Keratinocyte (primary cell): ENCODE measurements at regions not wholly inside any gene's neighbourhood (a gene's known extent, or its start where the extent isn't known, plus 50 kb on each side); places are given as distances from the start of the nearest gene placed in this dataset.

Experiments used
- DNase-seq: peaks from one replicate; pipeline ENCODE4 v3.0.0-alpha.2; 2011; ENCODE audit warnings: low read depth, missing footprints, low spot score
- FAIRE-seq: peaks from 2 replicates; lab custom pipeline; 2011; peaks lifted over from hg19 to GRCh38; lab: Jason Lieb, UNC
- H2AFZ ChIP-seq: 2 replicates; pipeline ENCODE4 v1.6.0; 2012; ENCODE audit warnings: low read length, control low read depth, inconsistent platforms; ENCODE audit not compliant: control insufficient read depth
- H3K27ac ChIP-seq: 2 replicates; pipeline ENCODE4 v1.5.1; 2011; ENCODE audit warnings: low read length; ENCODE audit not compliant: control insufficient read depth, insufficient read depth
- H3K27me3 ChIP-seq: 3 replicates; pipeline ENCODE4 v1.6.0; 2011; ENCODE audit warnings: low read length; ENCODE audit not compliant: control insufficient read depth, insufficient read depth; ENCODE audit errors: extremely low read depth
- H3K36me3 ChIP-seq, 2 experiments: 2 replicates in 1 of 2; 3 replicates in 1 of 2; pipeline ENCODE4 v1.5.1; 2011; ENCODE audit warnings: low read length in 2 of 2, mild to moderate bottlenecking in 1 of 2; ENCODE audit not compliant: control insufficient read depth in 2 of 2, insufficient read depth in 2 of 2; ENCODE audit errors: extremely low read depth in 1 of 2
- H3K4me1 ChIP-seq: 3 replicates; pipeline ENCODE4 v1.5.1; 2011; ENCODE audit warnings: low read length; ENCODE audit not compliant: control insufficient read depth, insufficient read depth; ENCODE audit errors: extremely low read depth
- H3K4me2 ChIP-seq: 3 replicates; pipeline ENCODE4 v1.6.0; 2011; ENCODE audit warnings: low read depth, low read length; ENCODE audit not compliant: control insufficient read depth, insufficient read depth; ENCODE audit errors: extremely low read depth
- H3K4me3 ChIP-seq, 3 experiments: fragments of 200-600 bp in 1 of 3; sonication (generic) in 1 of 3; 2 replicates in 2 of 3; 3 replicates in 1 of 3; pipeline ENCODE4 v1.5.1; 2011 to 2016; ENCODE audit warnings: low read length in 3 of 3, mild to moderate bottlenecking in 3 of 3, control low read depth in 2 of 3, inconsistent platforms in 1 of 3, low read depth in 1 of 3, mixed read lengths in 1 of 3, mixed run types in 1 of 3, moderate library complexity in 1 of 3; ENCODE audit not compliant: control insufficient read depth in 2 of 3, insufficient read depth in 2 of 3; ENCODE audit errors: extremely low read depth in 1 of 3
- H3K79me2 ChIP-seq: 2 replicates; pipeline ENCODE4 v1.6.0; 2012; ENCODE audit warnings: low read length; ENCODE audit not compliant: control insufficient read depth, insufficient read depth
- H3K9ac ChIP-seq: 3 replicates; pipeline ENCODE4 v1.6.0; 2011; ENCODE audit warnings: low read length; ENCODE audit not compliant: control insufficient read depth, insufficient read depth; ENCODE audit errors: extremely low read depth
- H3K9me1 ChIP-seq: 3 replicates; pipeline ENCODE4 v1.6.0; 2011; ENCODE audit warnings: low read length; ENCODE audit not compliant: control insufficient read depth, insufficient read depth; ENCODE audit errors: extremely low read depth
- H3K9me3 ChIP-seq: 2 replicates; pipeline ENCODE4 v1.5.1; 2012; ENCODE audit warnings: low read depth, low read length; ENCODE audit not compliant: control insufficient read depth
- H4K20me1 ChIP-seq: 3 replicates; pipeline ENCODE4 v1.6.0; 2011; ENCODE audit warnings: low read length; ENCODE audit not compliant: control insufficient read depth, insufficient read depth; ENCODE audit errors: extremely low read depth
- CTCF ChIP-seq, 3 experiments: IDR thresholded peaks in 1 of 3; conservative IDR thresholded peaks in 1 of 3; optimal IDR thresholded peaks in 1 of 3; 2 replicates in 2 of 3; 3 replicates in 1 of 3; pipeline versions ENCODE3 to v1.5.1; 2011; ENCODE audit warnings: low read length in 3 of 3, mild to moderate bottlenecking in 3 of 3, moderate library complexity in 2 of 3, control low read depth in 1 of 3, inconsistent platforms in 1 of 3; ENCODE audit not compliant: insufficient read depth in 2 of 3; ENCODE audit errors: extremely low read depth in 1 of 3
- EZH2 ChIP-seq: IDR thresholded peaks from one replicate; pipeline ENCODE4 v1.6.1; 2012; ENCODE audit warnings: inconsistent platforms, mild to moderate bottlenecking, low read length, moderate library complexity
- dilution Hi-C: fragments of 300-500 bp; cut with MboI; formaldehyde crosslinking; loops from one replicate; pipeline ENCODE4 v1.7.0; 2020; ENCODE audit warnings: low sequenced_read_pairs; ENCODE audit not compliant: extremely low pct_ligation_motif_present

- H3K9ac ChIP-seq, result no peak overlapping the region
- no peak overlapping the region for H2AFZ ChIP-seq
- H3K4me1 ChIP-seq, result no peaks in the 10 kb centered on the region
- DNase-seq (no peak), FAIRE-seq (no peak)
- no peaks in the 10 kb centered on the region for H3K36me3 ChIP-seq
- no peak overlapping the region for H3K4me2 ChIP-seq
- no peaks in the 10 kb centered on the region for H3K27me3 ChIP-seq
- H3K9me3 ChIP-seq, result no peaks in the 10 kb centered on the region
- no peak overlapping the region for H3K4me3 ChIP-seq
- TF ChIP-seq CTCF (optimal IDR thresholded peaks at IDR 0.05 in 1 of 3, IDR thresholded peaks at IDR 0.05 in 1 of 3, conservative IDR thresholded peaks at IDR 0.05 in 1 of 3; ENCODE audit: extremely low read depth in 1 of 3, insufficient read depth in 2 of 3, low read length in 3 of 3), result no peak
- dilution Hi-C loops, result no loop called here
- H3K27ac ChIP-seq, result no peak overlapping the region
- H3K79me2 ChIP-seq, result no peaks in the 10 kb centered on the region
- H4K20me1 ChIP-seq, result no peaks in the 10 kb centered on the region
- no peaks in the 10 kb centered on the region for H3K9me1 ChIP-seq
Measured at GRCh38 chr21:19792004-19792403, 1206.2 kb upstream of the NCAM2 start.

- FAIRE-seq (no peak), DNase-seq (no peak)
- no peaks in the 10 kb centered on the region for H3K36me3 ChIP-seq
- no peak overlapping the region for H3K27ac ChIP-seq
- H3K27me3 ChIP-seq, result no peaks in the 10 kb centered on the region
- H3K9me1 ChIP-seq, result no peaks in the 10 kb centered on the region
- dilution Hi-C loops, result no loop called here
- no peak overlapping the region for H3K4me2 ChIP-seq
- H3K9ac ChIP-seq, result no peak overlapping the region
- no peaks in the 10 kb centered on the region for H3K9me3 ChIP-seq
- no peaks in the 10 kb centered on the region for H3K4me1 ChIP-seq
- no peak overlapping the region for H2AFZ ChIP-seq
- H3K4me3 ChIP-seq, result no peak overlapping the region
- TF ChIP-seq EZH2, result no peak
- no peak for TF ChIP-seq CTCF (optimal IDR thresholded peaks at IDR 0.05 in 1 of 3, IDR thresholded peaks at IDR 0.05 in 1 of 3, conservative IDR thresholded peaks at IDR 0.05 in 1 of 3; ENCODE audit: extremely low read depth in 1 of 3, insufficient read depth in 2 of 3, low read length in 3 of 3)
- H4K20me1 ChIP-seq, result no peaks in the 10 kb centered on the region
- no peaks in the 10 kb centered on the region for H3K79me2 ChIP-seq
Measured at GRCh38 chr21:19807201-19807600, 1191.0 kb upstream of the NCAM2 start.
